Astrocyte of the hippocampus (primary cell): ENCODE measurements at regions not wholly inside any gene's neighbourhood (a gene's known extent, or its start where the extent isn't known, plus 50 kb on each side); places are given as distances from the start of the nearest gene placed in this dataset.
"Not testable (repeated sequence)": the region's sequence is repeated elsewhere in the genome, so short reads cannot be mapped to it uniquely, and the experiment has no call there.

Experiments
- DNase-seq: peaks from one replicate; pipeline ENCODE4 v3.0.0; 2011; ENCODE audit warnings: low read depth, low spot score

DNA sequence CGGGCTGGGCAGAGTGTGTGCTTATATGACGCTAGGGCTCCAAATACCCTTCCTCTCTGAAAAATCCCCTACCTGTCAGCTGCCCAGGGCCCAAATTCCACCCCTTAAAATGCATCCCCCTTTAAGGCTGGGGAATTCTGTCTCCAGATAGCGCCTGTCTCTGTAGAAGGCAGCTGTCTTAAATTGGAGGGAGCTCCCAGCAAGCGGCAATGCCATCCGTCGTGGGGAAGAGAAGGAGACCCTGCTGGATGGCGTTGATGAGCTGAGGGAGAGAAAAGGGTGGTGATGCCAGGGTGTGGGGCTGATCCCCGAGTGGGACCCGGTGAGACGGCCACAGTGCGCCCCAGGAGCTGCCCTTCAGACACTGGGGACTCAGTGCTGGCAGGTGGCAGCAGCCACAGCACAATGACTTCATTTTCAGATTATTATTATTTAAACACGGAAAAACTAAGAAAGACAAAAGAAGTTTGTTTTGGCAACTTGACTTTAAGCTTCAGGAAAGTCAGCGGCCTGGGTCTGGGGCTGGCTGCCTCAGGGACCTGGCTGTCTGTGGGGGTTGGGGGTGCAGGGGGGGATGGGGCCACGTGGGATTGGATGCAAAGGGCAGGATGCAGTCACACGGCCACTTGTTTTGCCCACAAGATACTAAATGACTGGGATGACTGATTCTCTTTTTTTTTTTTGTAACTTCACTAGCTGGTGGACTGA lies 152.8 kb downstream of the TFCP2L1 start:
- DNase-seq: no peak

DNA sequence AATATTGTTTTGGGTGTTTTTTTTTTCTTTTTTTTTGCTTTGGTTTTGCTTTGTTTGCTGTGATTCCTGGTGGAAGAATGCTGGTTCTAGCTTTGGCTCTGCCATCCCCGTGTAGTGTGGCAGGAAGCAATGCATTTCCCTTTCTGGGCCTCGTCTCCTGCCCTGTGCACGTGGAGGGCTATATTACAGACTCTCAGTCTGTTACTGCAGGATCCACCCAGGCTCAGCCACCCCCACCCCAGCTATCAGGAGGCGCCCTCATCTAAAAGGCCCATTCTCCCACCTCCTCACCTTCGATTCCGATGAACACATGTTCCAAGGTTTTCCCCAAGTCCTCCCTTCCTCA lies 152.3 kb downstream of the TFCP2L1 start:
- DNase-seq: no peak

DNA sequence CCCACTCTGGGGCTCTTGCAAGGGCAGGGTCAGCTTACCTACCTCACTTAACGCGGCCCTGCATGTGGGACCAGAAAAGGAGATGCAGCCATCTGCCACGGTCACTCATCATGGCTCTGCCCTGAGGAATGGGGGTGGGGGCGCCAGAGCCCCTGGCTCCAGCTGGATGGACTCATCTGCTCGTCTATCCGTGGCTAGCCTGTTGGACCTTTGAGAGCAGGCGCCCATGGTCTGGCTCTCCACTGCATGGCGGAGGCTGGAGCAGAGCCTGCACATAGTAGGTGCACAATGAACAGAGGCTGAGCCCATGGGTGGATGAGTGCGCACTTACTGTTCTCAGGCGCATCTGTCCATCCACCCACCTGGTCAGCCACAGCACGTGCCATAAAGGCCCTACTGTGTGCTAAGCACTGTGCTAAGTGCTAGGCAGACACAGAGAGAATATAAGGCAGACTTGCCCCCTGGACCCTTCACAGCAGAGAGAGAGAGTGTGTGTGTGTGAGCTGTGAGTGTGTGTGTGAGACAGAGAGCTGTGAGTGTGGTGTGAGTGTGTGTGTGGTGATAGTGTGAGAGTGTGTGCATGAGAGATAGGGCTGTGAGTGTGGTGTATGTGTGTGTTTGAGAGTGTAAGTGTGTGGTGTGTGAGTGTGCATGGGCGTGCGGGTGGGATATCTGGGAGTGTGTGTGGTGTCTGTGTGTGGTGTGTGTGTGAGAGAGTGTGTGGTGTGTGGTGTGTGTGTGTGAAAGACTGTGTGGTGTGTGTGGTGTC lies 151.3 kb downstream of the TFCP2L1 start:
- DNase-seq: no peak

DNA sequence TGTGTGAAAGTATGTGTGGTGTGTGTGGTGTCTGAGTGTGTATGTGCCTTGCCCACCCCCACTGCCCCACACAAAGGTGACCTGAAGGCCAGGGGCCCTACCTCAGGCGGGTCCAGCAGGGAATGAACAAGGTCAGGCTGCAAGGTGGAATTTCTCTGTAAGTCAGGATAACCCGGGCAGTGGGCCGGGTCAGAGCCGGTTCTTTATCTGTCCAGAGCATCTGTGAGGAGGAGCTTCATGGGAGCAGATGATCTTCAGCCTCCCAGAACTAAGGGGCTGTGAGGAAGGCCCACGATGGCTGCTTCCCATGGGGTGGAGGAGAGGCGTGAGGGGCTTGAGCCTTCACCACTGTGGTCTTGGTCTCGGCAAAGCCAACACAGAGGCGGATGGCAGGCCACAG lies 150.3 kb downstream of the TFCP2L1 start:
- DNase-seq: no peak

DNA sequence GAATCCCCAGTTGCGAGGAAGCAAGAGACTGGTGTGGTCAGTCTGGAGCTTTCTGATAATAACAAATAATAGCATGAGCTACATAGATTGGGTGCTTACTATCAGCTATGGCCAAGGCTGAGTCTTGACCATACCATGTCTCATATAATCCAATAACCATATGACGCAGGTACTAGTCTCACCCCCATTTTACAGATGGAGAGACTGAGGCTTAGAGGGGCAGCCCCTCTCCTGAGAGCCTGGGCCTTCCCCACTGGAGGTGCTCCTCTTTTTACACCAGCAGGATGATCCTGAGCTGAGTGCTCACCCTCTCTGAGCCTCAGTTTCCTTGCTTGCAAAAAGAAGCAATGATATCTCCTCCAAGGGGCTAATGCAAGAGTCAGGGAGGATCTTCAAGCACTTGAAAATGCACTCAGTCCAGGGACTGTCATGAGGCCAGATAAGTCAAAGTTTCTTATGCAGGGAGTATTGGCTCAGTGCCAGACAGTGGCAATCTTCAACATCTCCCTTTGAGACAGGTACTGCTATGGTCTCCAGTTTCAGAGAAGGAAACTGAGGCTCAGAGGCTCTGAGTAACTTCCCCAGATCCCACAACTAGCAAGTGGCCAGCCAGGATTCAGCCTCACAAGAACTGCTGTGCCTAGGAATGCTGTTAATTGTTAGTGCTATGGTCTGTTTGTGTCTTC lies 149.7 kb downstream of the TFCP2L1 start:
- DNase-seq: no peak

DNA sequence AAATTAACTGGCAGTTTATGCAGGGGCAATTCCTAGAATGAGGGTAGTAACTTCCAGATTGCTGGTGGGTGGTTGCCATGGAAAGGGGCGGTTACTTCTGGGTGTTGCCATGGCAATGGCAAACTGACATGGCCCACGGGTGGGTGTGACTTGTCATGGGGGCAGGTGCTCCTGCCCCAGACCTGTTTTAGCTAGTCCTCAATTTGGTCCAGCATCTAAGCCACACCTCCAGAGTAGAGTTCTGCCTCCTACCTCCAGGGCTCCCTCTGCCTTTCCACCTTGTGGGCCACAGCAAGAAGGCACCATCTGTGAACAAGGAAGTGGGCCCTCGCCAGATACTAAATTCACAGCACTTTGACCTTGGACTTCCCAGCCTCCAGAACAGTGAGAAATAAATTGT lies 148.7 kb downstream of the TFCP2L1 start:
- DNase-seq: no peak

DNA sequence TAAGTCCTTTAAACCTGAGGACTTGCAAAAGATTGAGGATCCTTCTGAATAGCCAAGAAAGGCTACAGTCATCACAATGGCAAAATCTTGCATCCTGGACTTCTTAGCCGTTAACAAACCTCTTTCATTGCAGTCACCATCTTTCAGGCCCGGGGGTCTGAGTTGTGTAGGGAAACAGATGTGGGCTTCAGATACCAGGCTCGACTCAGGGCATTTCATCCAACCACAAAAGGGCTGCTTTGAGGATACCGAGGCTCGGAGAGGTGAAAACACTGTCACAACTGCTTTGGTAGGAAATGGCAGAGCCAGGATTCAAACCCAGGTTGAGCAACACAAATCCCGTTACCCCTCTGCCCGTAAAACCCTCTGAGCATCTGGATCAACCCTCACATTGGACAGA lies 147.4 kb downstream of the TFCP2L1 start:
- no peak for DNase-seq

DNA sequence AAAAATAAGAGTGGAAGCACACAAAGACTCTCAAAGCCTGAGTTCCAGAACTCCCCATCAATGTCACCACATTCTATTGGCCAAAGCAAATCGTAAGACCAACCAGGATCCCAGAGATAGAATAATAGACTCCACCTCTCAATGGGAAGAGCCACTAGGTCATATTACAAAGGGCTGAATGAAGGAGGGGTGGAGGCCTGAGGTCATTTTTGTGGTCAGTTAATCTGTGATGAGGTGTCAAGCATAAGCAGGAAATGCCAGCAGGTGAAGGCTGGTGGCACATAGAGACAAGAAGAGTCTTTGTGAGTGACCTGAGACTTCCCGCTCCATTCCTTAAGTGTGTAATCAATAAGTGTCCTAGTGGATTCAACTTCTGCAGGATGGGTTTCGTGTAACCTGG lies 144.3 kb downstream of the TFCP2L1 start:
- DNase-seq: no peak

DNA sequence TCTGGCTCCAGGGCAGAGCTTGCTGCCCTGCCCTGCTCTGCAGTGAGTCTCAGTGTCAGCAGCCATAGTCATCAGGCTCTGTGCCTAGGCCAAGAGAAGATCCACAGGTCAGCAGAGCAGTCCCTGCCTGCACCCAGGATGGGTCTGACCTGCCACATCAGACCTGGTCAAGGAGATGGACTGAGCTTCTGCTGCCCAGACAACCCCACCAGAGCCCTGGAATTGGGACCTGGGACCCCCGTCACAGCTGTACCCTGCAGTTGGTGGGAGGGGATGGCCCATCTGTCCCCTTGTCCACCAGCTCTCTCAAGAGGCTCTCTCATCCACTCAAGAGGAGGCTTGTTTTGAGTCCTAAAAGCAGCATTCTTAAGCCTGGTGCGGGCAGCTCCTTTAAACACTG lies 142.6 kb downstream of the TFCP2L1 start:
- no peak for DNase-seq

DNA sequence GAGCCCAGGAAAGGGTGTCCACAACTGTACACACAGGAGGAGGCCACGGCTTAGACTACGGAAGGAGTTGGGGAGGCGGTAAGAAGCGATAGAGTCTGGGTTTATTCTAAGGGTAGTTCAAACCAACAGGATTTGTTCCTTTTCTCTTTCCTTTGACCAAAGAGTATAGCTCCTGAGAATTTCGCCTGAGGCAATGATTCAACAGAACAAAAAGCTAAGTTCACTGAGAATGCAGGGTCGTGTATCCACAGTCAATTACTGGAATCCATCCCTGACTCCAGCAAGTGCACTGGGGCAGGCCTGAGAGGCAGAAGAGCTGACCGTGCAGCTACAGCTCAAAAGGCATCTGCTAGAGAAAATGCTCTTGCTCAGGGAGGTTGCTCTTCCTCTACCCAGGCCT lies 140.9 kb downstream of the TFCP2L1 start:
- no peak for DNase-seq

DNA sequence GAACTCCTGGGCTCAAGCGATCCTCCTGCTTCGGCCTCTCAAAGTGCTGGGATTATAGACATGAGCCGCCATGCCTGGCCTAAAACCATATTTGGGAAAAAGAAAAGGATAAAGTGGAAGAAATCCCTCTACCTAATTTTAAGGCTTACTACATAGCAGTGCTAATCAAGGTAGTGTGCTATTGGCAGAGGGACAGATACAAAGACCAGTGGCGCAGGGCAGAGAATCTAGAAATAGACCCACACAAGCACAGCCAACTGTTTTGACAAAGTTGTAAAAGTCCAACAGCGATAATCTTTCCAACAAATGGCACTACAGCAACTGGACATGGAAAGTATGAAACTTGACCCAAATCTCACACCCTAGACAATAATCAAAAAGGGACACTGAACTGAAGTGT lies 138.4 kb downstream of the TFCP2L1 start:
- no peak for DNase-seq

DNA sequence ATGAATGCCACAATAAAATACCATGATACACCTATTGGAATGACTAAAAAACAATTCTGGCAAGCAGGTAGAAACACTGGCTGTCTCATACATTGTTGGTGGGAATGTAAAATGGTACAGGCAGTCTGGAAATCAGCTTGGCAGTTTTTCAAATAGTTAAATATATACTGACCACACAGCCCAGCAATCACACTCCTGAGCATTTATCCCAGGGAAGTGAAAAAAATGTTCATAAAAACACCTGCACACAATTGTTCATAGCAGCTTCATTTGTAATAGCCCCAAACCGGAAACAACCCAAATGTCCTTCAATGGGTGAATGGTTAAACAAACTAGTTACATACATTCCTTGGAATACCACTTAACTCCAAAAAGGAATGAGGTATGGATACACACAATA lies 137.2 kb downstream of the TFCP2L1 start:
- peak; percentile 53 for DNase-seq

DNA sequence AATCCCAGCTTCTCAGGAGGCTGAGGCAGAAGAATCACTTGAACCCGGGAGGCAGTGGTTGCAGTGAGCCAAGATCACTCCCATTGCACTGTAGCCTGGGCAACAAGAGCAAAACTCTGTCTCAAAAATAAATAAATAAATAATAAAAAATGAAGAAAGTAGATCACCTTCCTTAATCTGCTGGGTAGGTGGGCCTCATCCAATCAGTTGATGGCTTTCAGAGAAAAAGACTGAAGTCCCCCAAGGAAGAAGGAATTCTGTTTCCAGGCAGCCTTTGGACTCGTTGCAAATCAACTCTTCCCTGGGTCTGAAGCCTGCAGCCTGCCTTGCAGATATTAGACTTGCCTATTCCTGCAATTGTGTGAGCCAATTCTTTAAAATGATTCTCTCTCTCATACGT lies 136.5 kb downstream of the TFCP2L1 start:
- no peak for DNase-seq

DNA sequence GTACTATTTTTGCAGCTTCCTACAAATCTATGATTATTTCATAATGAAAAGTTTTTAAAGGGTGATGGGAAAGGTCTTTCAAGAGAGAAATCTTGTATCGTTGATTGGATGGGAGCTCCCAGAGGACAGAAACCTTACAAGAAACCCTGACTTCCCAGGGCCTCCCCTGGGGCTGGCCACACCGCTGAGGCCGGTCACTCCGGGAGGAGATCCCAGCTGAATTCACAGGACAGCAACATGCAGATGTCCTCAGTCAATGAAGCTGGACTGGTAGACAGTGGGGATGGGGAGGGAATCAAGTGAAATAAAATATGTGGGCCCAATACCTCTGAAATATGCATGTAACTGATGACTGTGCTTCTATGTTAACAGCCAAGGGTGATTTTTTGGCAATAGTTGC lies 135.6 kb downstream of the TFCP2L1 start:
- no peak for DNase-seq

DNA sequence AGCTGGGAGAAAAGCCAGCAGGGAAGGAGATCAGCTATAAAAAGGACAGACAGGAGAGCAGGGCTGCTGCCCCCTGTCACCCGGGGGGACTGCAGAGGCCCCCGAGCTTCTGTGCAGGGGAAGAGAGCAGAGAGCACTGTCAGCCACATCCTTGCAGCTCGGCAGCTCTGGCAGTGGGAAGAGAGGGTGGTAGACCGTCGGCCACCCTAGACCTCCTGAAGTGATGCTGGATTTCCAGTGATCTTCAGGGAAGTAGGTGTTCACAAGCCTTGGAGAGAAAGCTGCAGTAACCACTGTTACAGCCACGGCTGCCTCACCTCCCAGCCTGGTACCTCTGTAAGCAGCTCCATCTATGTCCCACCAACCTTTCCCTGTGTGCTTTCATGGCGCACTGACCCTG lies 134.9 kb downstream of the TFCP2L1 start:
- no peak for DNase-seq

DNA sequence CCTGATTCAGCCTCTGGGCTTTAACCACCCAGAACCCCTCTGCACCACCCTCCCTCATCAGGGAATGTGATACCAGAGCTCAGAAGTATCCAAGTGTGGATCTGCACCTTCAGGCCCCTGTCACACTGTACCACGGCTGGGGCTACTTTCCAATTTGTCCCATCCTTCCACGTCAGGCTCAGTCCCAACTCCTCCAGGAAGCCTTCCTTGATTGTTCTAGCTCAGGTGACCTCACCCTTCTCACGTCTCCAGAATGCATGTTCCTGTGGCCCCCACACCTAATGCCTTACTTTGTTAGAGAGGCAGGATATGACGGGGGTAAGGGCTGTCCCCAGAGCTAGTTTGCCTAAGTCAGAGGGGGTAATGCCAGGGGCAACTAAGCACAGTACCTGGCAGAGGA lies 134.3 kb downstream of the TFCP2L1 start:
- no peak for DNase-seq

DNA sequence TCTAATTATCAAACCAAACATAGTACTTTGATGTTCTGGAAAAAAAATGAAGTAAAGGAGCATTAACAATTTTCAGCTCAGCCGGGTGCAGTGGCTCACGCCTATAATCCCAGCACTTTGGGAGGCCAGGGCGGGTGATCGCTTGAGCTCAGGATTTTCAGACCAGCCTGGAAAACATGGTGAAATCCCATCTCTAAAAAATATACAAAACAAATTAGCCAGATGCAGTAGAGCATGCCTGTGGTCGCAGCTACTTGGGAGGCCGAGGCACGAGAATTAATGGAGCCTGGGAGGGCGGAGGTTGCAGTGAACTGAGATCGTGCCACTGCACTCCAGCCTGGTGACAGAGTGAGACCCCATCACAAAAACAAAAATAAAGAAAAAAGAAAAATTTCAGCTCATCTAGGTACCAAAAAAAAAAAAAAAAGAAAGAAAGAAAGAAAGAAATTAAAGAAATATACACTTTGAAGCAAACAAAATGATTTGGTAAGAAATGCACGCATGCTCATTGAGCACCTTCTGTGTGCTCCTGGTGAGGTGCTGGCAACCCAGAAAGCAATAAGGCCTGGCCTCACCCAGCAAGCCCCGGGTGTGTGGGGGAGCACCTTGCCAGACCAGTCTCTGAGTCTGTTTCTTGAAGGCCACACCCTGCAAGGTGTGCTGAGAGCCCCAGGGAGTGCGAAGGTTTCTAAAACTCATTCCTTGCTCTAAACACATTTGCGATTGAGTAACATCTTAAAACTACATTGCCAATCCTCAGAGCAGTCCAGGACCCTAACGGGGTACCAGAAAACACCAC lies 133.5 kb downstream of the TFCP2L1 start:
- DNase-seq: no peak

DNA sequence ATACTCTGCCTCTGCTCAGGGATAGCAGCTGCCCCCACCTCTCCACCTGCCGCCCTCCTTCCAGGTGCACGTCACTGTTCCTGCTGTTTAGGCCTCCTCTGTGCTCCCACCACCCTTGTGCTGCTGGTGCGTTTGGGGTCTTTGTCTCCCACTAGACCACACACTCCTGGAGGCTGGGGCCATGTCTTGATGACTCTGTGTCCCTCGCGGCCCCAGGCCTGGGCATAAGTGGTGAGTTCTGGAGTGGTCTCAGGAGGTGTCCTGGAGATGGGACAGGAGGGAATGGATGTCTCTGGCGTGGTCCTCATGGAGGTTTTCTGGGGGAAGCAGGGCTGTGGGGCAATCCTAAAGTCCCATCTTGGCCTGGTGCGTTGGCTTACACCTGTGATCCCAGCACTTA lies 132.1 kb downstream of the TFCP2L1 start:
- DNase-seq: no peak

DNA sequence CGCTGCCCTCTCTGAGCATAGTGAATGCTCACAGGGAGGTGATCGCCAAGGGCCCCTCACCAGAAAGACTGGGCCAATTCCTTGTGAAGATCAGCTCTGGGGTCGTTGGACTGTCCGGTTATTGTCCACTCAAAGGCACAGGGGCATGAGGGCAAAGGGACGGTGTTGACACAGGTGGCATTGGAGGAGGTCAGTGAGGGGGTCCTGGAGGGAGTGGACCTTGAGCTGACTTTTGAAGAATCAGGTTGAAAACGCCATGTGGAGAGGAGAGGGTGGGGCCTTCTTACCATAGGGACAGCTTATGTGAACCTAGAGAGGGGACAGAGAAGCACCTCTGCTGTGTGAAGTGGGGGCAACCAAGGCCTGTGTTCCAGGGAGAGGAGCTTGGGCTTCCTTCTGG lies 131.5 kb downstream of the TFCP2L1 start:
- DNase-seq: no peak

DNA sequence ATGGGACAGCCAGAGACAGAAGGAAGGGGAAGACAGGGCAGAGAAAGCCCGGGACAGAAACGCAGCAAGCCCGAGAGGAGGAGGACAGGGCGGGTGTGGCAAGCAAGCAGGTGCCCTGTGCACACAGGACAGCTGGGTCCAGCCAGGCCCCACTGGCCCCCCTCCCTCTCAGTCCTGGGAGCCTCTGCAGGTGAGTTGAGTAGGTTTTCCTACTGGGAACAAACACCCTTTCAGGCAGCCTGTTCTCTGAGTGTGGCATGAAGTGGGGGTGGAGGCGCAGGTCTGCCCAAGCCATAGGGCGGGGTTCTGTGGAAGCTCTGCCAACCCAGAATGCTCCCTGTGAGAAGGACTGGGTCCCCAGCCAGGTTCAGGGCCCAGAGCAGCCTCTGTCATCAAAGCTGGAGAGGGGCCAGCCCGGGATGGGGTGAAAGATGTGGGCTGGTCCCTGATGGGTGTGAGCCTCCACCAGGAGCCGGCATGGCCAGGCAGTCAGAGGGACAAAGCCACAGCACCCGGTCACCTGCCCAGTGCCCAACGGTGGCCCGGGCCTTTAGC lies 129.4 kb downstream of the TFCP2L1 start:
- no peak for DNase-seq

DNA sequence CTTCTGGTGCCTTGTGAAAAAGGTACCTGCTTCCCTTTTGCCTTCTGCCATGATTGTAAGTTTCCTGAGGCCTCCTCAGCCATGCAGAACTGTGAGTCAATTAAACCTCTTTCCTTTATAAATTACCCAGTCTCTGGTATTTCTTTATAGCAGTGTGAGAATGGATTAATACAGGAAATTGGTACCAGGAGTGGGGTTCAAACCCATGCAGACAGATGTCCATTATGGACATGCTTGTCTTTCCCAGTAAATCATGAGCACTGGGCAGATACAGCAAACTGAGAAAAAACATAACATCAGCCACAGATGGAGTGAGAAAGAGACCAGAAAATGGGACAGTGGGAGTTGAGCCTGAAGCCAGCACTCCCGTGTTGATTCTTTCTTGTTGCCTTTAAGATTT lies 127.5 kb downstream of the TFCP2L1 start:
- not testable (repeated sequence) for DNase-seq
